AG04449 (cell line): ENCODE measurements at regions not wholly inside any gene's neighbourhood (a gene's known extent, or its start where the extent isn't known, plus 50 kb on each side); places are given as distances from the start of the nearest gene placed in this dataset.
A peak's percentile ranks its signal among the peaks of the same experiment; 100 is the strongest.

Experiments
- CTCF ChIA-PET: fragments of 350-600 bp; formaldehyde crosslinking; extraction: SDS; loops from one replicate; lab custom pipeline; 2021; ENCODE audit warnings: antibody characterized with exemption; lab: Yijun Ruan, JAX
- POLR2A ChIA-PET: fragments of 400-600, 350-600 bp; formaldehyde crosslinking; extraction: SDS; loops from one replicate; lab custom pipeline; 2020; ENCODE audit warnings: antibody characterized with exemption, inconsistent platforms; lab: Yijun Ruan, JAX
- DNase-seq: peaks from one replicate; pipeline ENCODE4 v3.0.0-alpha.2; 2010; ENCODE audit warnings: low read depth, low spot score
- H3K4me3 ChIP-seq: 2 replicates; pipeline ENCODE4 v1.5.1; 2011; ENCODE audit warnings: low read depth, mild to moderate bottlenecking, control low read depth, low read length
- CTCF ChIP-seq: IDR thresholded peaks from one replicate; pipeline ENCODE4 v1.5.1; 2011; ENCODE audit warnings: mild to moderate bottlenecking, moderate library complexity, low read length, control low read depth, inconsistent platforms; ENCODE audit not compliant: insufficient read depth; ENCODE audit errors: missing control alignments

DNA sequence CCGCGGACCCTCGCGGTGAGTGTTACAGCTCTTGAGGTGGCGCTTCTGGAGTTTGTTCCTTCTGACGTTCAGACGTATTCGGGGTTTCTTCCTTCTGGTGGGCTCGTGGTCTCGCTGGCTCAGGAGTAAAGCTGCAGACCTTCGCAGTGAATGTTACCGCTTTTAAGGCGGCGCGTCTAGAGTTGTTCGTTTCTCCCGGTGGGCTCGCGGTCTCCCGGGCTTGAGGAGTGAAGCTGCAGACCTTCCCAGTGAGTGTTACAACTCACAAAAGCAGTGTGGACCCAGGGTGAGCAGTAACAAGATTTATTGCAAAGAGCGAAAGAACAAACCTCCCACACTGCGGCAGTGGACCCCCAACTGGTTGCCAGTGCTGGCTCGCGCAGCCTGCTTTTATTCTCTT lies 177.1 kb downstream of the UACA start:
- TF ChIP-seq CTCF, result no peak
- ChIA-PET CTCF (interaction anchor here (0.7 to 2.1 kb wide), 6 partner anchors 9 to 1110 kb away, joined by 3 to 13 read pairs (median 3); no protein-coding TSS in a partner anchor), POLR2A (no interaction called here)
- no peak for DNase-seq
- H3K4me3 ChIP-seq, result no peak overlapping the region

- ChIA-PET POLR2A (no interaction called here), CTCF (interaction anchor here (0.7 to 2.1 kb wide), 9 partner anchors 9 to 58 kb away, joined by 3 to 13 read pairs (median 3); no protein-coding TSS in a partner anchor)
- no peak for DNase-seq
- no peak overlapping the region for H3K4me3 ChIP-seq
- no peak for TF ChIP-seq CTCF
These were observed 177.7 kb downstream of the UACA start for GRCh38 chr15:70585707-70586034.

- peak; percentile 58 for TF ChIP-seq CTCF
- H3K4me3 ChIP-seq, result peak overlapping the region; percentile 44
- POLR2A ChIA-PET, result no interaction called here
- no peak for DNase-seq
- CTCF ChIA-PET, result interaction anchor here (0.7 to 2.1 kb wide), 11 partner anchors 9 to 59 kb away, joined by 3 to 13 read pairs (median 3); no protein-coding TSS in a partner anchor
These were observed 178.3 kb downstream of the UACA start for GRCh38 chr15:70584838-70585706.

GRCh38 chr15:70584441-70584837 lies 178.9 kb downstream of the UACA start:
- ChIA-PET POLR2A (no interaction called here), CTCF (interaction anchor here (0.7 to 2.1 kb wide), 8 partner anchors 8 to 59 kb away, joined by 3 to 13 read pairs (median 4); no protein-coding TSS in a partner anchor)
- no peak overlapping the region for H3K4me3 ChIP-seq
- no peak for TF ChIP-seq CTCF
- no peak for DNase-seq

DNA sequence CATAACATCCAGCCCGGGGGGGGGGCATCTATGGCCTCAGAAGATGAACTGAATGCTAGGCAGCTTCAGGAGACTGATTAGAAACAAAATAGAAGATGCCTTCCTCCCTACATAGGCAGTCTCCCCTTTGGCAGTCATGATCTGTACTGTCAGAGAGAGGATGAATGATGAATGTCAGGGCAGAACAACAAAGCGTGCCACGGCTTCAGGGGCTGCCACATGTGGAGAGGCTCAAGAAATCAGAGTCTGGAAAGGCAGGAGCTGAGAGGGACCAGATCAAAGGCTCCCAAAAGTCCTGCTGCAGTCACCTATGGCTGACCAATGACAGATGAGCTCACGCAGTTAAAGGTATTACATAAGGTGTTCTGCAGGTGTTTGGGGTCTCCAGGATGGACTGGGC lies 180.4 kb downstream of the UACA start:
- H3K4me3 ChIP-seq, result no peak overlapping the region
- ChIA-PET POLR2A (no interaction called here), CTCF (interaction anchor here (1.4 kb wide), 1 partner anchor 11 kb away, joined by 3 read pairs; no protein-coding TSS in a partner anchor)
- no peak for DNase-seq
- TF ChIP-seq CTCF, result no peak

GRCh38 chr15:70582143-70582945 lies 181.0 kb downstream of the UACA start:
- no peak overlapping the region for H3K4me3 ChIP-seq
- DNase-seq, result no peak
- POLR2A ChIA-PET, result no interaction called here
- CTCF ChIA-PET, result interaction anchor here (1.4 kb wide), 1 partner anchor 10 kb away, joined by 3 read pairs; no protein-coding TSS in a partner anchor
- TF ChIP-seq CTCF, result no peak
